Esophagus squamous epithelium (tissue), 4 donors: ENCODE measurements at regions not wholly inside any gene's neighbourhood (a gene's known extent, or its start where the extent isn't known, plus 50 kb on each side); places are given as distances from the start of the nearest gene placed in this dataset.

Experiments used
- CTCF ChIP-seq, 6 experiments: fragments of 450-650 bp in 4 of 6; fragments of 200-600 bp in 2 of 6; sonication (generic) in 2 of 6; IDR thresholded peaks; one replicate each; pipeline ENCODE4 v1.5.1; 2016 to 2019; ENCODE audit warnings: antibody characterized with exemption in 6 of 6, mild to moderate bottlenecking in 4 of 6, moderate library complexity in 4 of 6
- POLR2A ChIP-seq, 4 donors: fragments of 450-650 bp; IDR thresholded peaks; one replicate each; pipeline ENCODE4 v1.6.1; 2017; ENCODE audit warnings: antibody characterized with exemption in 4 of 4, mild to moderate bottlenecking in 4 of 4, moderate library complexity in 3 of 4

- TF ChIP-seq CTCF (IDR thresholded peaks at IDR 0.05) (no peak), POLR2A (IDR thresholded peaks at IDR 0.05) (no peak)
These were observed 954.2 kb upstream of the NRXN1 start for GRCh38 chr2:51986101-51986500.
